ENCODE measurements at regions not wholly inside any gene's neighbourhood (a gene's known extent, or its start where the extent isn't known, plus 50 kb on each side); places are given as distances from the start of the nearest gene placed in this dataset.

DNA sequence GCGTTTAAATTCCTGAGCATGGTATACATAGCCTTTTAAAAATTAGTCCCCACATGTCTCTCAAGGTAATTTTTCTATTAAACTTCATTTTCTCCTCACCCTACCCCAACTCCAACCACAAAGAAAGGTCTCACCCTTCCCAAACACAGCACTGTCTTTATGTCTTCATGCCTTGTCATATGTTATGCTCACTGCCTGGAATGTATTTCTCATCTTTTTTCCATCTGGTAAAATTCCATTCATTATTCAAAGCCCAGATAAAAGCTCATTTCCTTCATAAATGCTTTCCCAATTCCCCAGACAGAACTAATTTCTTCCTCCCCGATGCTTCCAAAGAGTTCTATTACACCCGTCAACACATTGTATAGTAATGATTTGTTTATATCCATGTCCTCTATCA is 302.0 kb downstream of the ALDH8A1 start:
- H3K4me2 ChIP-seq: no peak overlapping the region
- H3K4me1 ChIP-seq: no peaks in the 10 kb centered on the region; the same call in 2 of the 3 replicates
- H3K9me3 ChIP-seq: no peaks in the 10 kb centered on the region
- FAIRE-seq (no peak), ATAC-seq (no peak), DNase-seq (ENCODE audit: low read depth in 1 of 2, low spot score in 1 of 2) (no peak)
- TF ChIP-seq CTCF (IDR thresholded peaks at IDR 0.05) (no peak), RCOR1 (IDR thresholded peaks at IDR 0.05; ENCODE audit: low read depth, low read length) (no peak), RAD21 (conservative IDR thresholded peaks at IDR 0.05 in 1 of 2, IDR thresholded peaks at IDR 0.05 in 1 of 2) (no peak), PHF8 (IDR thresholded peaks at IDR 0.05; ENCODE audit: borderline replicate concordance, low read depth) (no peak), RFX5 (IDR thresholded peaks at IDR 0.05) (no peak), EP300 (IDR thresholded peaks at IDR 0.05) (no peak), FOXS1 (CRISPR knock-in tag; IDR thresholded peaks at IDR 0.05) (no peak), CHD4 (IDR thresholded peaks at IDR 0.05; ENCODE audit: borderline replicate concordance) (no peak), NR3C1 (IDR thresholded peaks at IDR 0.05) (no peak), ELK1 (IDR thresholded peaks at IDR 0.05; ENCODE audit: low read depth, low read length) (no peak), FOSB (CRISPR knock-in tag; IDR thresholded peaks at IDR 0.05) (no peak), CEBPB (IDR thresholded peaks at IDR 0.05) (no peak), TP53 (CRISPR knock-in tag; IDR thresholded peaks at IDR 0.05) (no peak), HOXB13 (CRISPR knock-in tag; IDR thresholded peaks at IDR 0.05; ENCODE audit: low read depth) (no peak), NFE2L2 (conservative IDR thresholded peaks at IDR 0.05; ENCODE audit: low read length) (no peak), BHLHE40 (IDR thresholded peaks at IDR 0.05; ENCODE audit: low read depth, low read length) (no peak), RNF2 (IDR thresholded peaks at IDR 0.05; ENCODE audit: borderline replicate concordance, low read depth) (no peak)
- TF ChIP-seq, protein P1, sequence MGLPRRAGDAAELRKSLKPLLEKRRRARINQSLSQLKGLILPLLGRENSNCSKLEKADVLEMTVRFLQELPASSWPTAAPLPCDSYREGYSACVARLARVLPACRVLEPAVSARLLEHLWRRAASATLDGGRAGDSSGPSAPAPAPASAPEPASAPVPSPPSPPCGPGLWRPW (IDR thresholded peaks at IDR 0.05): no peak
- TF ChIP-seq, protein P2, sequence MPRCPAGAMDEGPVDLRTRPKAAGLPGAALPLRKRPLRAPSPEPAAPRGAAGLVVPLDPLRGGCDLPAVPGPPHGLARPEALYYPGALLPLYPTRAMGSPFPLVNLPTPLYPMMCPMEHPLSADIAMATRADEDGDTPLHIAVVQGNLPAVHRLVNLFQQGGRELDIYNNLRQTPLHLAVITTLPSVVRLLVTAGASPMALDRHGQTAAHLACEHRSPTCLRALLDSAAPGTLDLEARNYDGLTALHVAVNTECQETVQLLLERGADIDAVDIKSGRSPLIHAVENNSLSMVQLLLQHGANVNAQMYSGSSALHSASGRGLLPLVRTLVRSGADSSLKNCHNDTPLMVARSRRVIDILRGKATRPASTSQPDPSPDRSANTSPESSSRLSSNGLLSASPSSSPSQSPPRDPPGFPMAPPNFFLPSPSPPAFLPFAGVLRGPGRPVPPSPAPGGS (IDR thresholded peaks at IDR 0.05): no peak
- TF ChIP-seq, protein P3, sequence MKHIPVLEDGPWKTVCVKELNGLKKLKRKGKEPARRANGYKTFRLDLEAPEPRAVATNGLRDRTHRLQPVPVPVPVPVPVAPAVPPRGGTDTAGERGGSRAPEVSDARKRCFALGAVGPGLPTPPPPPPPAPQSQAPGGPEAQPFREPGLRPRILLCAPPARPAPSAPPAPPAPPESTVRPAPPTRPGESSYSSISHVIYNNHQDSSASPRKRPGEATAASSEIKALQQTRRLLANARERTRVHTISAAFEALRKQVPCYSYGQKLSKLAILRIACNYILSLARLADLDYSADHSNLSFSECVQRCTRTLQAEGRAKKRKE (CRISPR knock-in tag; IDR thresholded peaks at IDR 0.05; ENCODE audit: low read depth): no peak
- WGBS (ENCODE audit: missing lambda C conversion rate): 75% methylated on average over 3 of the region's 3 CpGs
- CTCF ChIA-PET: interaction anchor here (1.3 kb wide), 1 partner anchor 18 kb away, joined by 4 read pairs; no protein-coding TSS in a partner anchor
- H3K4me3 ChIP-seq: no peak overlapping the region
- no peak overlapping the region for H3K27ac ChIP-seq
- POLR2A ChIA-PET: no interaction called here

GRCh38 chr6:134642819-134643218 is 307.1 kb downstream of the ALDH8A1 start:
- ATAC-seq (no peak), FAIRE-seq (no peak), DNase-seq (ENCODE audit: low read depth in 1 of 2, low spot score in 1 of 2) (no peak)
- H3K4me2 ChIP-seq: no peak overlapping the region
- H3K4me1 ChIP-seq: peaks cover 4% of the 10 kb centered on the region; the same call in 2 of the 3 replicates
- CTCF ChIA-PET: no interaction called here
- no peak overlapping the region for H3K4me3 ChIP-seq
- WGBS (ENCODE audit: missing lambda C conversion rate): 89% methylated on average over 4 of the region's 4 CpGs
- POLR2A ChIA-PET: no interaction called here
- H3K27ac ChIP-seq: no peak overlapping the region
- H3K9me3 ChIP-seq: no peaks in the 10 kb centered on the region
- TF ChIP-seq JUN (IDR thresholded peaks at IDR 0.05): no peak
- no peak for TF ChIP-seq HEYL (CRISPR knock-in tag; IDR thresholded peaks at IDR 0.05)
- no peak for TF ChIP-seq HOXA7 (CRISPR knock-in tag; IDR thresholded peaks at IDR 0.05)
- TF ChIP-seq, protein P4, sequence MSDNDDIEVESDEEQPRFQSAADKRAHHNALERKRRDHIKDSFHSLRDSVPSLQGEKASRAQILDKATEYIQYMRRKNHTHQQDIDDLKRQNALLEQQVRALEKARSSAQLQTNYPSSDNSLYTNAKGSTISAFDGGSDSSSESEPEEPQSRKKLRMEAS (IDR thresholded peaks at IDR 0.05): no peak
- TF ChIP-seq MYC (IDR thresholded peaks at IDR 0.05; ENCODE audit: borderline replicate concordance, low read length): no peak
- TF ChIP-seq RAD21 (conservative IDR thresholded peaks at IDR 0.05 in 1 of 2, IDR thresholded peaks at IDR 0.05 in 1 of 2): no peak
- no peak for TF ChIP-seq JUNB (IDR thresholded peaks at IDR 0.05)
- TF ChIP-seq FOXS1 (CRISPR knock-in tag; IDR thresholded peaks at IDR 0.05): no peak
- TF ChIP-seq RNF2 (IDR thresholded peaks at IDR 0.05; ENCODE audit: borderline replicate concordance, low read depth): no peak
- no peak for TF ChIP-seq ZFP36 (IDR thresholded peaks at IDR 0.05; ENCODE audit: borderline replicate concordance, partially characterized antibody)
- TF ChIP-seq, protein P2 (IDR thresholded peaks at IDR 0.05): no peak
- no peak for TF ChIP-seq REST (IDR thresholded peaks at IDR 0.05)
